HG02973 (cell line): ENCODE measurements at regions not wholly inside any gene's neighbourhood (a gene's known extent, or its start where the extent isn't known, plus 50 kb on each side); places are given as distances from the start of the nearest gene placed in this dataset.
"Not testable (repeated sequence)": the region's sequence is repeated elsewhere in the genome, so short reads cannot be mapped to it uniquely, and the experiment has no call there.

Source experiments
- ATAC-seq: cut with Tn5 transposase; IDR thresholded peaks from one replicate; pipeline ENCODE4 v1.9.1; 2021; ENCODE audit warnings: moderate library complexity; ENCODE audit not compliant: unreplicated experiment

DNA sequence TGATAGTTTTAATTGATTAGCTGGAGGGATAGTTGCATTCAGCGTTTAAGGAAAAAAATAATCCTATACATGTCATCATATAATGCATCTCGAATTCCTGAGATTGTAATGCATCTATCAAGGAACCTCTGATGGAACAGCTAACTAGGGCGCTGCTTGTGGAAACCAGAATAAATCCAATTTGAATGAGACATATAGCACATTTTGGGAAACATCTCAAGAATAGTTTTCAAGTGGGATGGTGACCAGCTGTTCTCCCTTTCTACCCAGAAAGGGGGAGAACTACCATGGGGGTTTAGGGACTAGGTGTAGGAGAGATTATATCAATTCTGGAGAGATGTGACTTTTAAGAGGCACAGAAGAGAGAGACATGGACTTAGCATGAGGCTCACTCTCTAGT, 319.3 kb upstream of the BRINP1 start:
- no peak for ATAC-seq

GRCh38 chr9:119677811-119678505, 308.7 kb upstream of the BRINP1 start:
- no peak for ATAC-seq

DNA sequence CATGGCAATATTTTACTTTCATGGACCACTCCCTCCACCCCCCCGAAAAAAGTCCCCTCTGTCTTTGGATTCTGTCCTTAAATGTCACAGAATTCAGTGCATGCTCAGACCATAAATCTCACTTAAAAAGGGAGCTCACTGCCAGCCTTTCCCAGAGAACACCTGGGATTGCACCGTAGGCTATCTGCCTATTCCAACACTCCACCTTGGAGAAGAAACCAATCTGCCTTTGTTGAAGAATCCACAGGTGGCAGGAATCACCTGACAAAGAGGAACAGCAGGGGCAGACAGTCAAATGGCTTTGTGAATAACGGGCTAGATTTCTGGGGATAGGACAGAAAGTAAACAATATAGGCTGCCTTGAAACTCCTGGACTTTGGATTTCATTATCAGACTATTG, 306.7 kb upstream of the BRINP1 start:
- ATAC-seq, result no peak

DNA sequence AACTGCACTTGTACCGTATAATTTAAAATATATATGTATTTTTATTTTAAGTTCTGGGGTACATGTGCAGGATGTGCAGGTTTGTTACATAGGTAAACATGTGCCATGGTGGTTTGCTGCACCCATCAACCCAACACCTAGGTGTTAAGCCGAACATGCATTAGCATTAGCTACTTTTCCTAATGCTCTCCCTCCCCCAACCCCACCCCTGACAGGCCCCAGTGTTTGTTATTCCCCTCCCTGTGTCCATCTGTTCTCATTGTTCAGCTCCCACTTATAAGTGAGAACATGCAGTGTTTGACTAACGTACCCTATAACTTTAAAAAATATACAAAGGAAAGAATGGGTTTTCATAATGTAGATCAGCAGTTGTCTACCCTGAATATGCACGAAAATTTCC, 303.5 kb upstream of the BRINP1 start:
- not testable (repeated sequence) for ATAC-seq

- ATAC-seq, result no peak
Observed at GRCh38 chr9:119667916-119668315, 298.7 kb upstream of the BRINP1 start.

DNA sequence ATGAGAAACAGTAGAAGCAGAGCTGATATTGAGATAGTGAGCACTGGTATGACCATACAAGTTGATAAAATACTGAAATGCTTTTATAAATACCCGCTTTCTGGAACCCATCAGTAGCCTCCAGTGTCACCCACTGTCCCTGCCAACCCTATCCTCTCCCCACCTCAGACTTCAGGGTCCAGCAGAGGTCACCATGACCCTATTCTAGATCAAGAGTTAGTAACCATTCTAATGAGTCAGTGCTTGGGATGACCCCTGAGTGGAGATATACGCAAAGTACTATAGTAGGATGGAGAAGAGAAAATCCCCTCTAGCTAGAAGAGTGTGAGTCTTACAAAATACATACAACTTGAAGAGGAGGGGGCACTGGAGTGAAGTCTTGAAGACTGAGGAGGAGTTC, 297.9 kb upstream of the BRINP1 start:
- no peak for ATAC-seq

GRCh38 chr9:119662329-119662728, 293.1 kb upstream of the BRINP1 start:
- no peak for ATAC-seq

DNA sequence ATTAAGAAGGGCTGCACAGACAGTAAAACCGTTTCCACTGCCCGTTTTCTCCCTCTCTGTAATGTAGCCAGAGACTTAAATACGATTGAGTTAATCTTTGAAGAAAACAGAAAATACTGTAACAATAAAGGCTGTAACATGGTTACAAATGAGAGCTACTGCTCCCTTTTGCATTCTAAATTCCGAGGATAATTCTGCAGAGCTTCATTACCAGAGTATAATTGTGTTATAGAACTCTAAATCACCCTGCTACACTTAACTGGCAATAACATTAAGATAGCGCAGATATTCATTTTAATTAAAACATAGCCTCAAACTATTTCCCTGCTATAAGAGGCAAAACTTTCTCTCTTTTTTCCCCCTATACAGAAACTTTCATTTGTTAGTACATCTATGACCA, 283.7 kb upstream of the BRINP1 start:
- ATAC-seq, result no peak

- no peak for ATAC-seq
Observed at GRCh38 chr9:119649205-119649604, 280.0 kb upstream of the BRINP1 start.

DNA sequence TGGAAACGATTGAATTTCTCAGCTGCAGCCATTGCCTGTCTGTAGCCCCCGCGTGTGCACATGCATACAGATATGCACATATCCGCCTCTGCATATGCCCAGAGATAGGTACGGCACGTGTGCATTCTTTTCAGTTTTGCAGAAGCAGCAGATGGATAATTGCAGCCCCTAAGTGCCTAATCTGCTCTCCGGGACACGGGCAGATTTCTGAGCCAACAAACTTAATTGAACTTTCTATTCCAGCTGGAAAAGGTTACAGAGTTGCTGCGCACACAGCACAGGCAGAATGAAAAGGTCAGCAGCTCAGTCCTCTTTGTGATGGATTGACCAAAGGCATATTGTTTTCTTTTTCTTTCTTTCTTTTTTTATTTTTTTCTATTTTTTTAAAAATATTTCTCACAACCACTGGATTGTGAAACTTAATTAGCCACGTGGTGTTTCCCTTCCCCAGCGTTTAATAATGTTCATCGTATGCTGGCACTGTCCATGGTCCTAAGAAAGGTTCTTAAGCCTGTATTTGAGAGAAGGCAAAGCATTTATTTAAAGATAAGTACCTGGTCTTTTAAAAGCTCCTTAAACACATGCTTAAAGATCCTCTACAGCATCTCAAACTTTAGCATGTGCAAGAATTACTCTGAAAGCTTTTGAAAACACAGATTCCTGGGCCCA, 270.2 kb upstream of the BRINP1 start:
- ATAC-seq, result no peak

DNA sequence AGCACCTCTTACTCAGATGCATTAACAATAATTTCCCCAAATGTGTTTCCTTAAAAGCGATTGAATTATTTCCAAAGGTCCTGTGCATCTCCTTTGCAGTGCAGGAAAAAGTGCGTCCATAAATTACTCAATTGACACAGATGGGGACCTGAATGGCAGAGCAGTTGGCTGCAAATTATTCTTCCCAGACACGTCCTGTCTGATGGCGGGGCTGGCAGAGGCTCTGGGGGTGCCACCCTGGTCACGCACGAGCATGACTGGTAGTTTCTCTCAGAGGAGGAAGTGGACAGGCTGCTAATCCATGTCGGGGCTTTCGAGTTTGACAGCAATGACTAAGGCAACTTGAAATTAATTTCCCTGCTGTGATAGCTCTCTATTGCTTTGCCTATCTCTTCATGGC, 264.8 kb upstream of the BRINP1 start:
- ATAC-seq, result no peak

GRCh38 chr9:119611565-119611964, 242.3 kb upstream of the BRINP1 start:
- ATAC-seq, result no peak

DNA sequence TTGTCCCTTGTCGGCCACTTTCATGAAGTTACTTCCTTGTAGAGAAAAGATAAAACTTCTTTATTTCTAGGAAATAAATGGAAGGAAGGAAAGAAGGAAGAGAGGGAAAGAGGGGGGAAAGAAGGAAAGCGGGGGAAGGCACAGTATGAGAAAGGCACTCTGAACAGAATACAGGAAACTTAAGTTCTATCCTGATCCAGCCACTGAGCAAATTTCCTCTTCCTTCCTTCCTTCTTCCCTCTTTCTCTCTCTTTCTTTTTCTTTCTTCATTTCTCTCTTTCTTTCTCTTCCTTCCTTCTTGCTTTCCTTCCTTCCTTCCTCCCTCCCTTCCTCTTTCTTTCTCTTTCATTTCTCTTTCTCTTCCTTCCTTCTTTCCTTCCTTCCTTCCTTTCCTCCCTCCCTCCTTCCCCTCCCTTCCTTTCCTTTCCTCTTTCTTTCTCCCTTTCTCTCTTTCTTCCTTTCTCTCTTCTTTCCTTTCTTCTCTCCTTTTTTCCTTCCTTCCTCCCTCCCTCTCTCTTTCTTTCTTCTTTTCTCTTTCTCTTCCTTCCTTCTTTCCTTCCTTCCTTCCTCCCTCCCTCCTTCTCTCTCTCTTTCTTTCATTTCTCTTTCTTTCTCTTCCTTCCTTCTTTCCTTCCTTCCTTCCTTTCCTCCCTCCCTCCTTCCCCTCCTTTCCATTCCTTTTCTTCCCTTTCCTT, 240.2 kb upstream of the BRINP1 start:
- ATAC-seq, result no peak

- no peak for ATAC-seq
Observed at GRCh38 chr9:119601632-119602031, 232.4 kb upstream of the BRINP1 start.

GRCh38 chr9:119597499-119597898, 228.3 kb upstream of the BRINP1 start:
- no peak for ATAC-seq

DNA sequence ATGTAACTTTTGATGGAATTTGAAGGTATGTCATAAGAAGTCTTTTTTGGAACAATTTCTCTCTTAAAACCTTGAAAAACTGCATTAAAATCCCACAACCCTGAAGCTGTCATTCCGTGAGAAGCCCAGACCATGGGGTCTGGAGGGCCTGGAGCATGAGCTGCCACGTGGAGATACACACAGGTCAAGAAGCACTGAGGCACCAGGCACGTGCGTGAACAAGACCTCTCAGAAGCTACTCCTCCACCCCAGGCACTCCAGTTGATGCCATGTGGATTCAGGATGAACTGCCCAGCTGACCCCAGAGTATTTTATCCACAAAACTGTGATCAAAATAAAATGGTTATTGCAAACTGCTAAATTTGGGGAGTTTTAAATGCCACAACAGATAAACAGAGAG, 227.5 kb upstream of the BRINP1 start:
- no peak for ATAC-seq

DNA sequence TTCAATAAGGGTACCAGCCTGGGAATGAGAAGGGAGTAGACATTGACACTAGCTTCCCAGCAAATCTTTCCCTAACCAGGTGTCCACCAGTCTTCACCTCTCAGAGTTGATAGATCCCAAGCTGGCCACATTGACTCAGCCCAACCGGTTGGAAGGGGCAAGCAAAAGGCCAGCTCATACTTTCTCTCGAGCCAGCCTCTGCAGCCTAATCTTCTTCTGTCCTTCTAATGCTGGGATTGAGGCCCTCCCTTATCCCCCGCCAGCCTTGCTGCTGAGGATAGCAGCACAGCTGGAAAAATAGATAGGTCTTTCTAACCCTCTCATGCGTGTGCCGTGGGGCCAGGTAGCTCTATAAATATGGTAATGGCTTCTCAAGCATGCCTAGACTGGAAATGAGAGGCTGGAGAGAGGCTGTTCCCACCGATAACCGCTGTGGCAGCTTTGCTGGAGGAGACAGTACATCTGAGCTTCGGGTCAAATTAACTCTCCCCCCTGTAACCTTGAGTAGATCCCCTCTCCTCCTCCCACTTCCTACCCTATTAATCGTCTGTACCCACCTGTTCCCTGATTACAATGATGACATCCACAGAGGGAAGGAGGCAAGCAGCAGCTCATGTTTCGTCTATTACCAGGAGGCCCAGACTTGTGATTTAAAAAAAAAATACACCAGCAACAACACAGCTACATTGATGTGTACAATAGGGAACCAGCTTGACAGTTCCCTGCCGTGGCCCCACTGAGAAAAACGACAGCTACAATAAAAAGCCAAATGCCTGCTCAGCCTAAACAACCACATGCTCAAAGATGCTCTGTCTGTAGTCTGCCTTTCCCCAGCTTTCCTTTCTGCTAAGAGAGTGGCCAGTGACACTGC, 219.9 kb upstream of the BRINP1 start:
- ATAC-seq, result no peak

DNA sequence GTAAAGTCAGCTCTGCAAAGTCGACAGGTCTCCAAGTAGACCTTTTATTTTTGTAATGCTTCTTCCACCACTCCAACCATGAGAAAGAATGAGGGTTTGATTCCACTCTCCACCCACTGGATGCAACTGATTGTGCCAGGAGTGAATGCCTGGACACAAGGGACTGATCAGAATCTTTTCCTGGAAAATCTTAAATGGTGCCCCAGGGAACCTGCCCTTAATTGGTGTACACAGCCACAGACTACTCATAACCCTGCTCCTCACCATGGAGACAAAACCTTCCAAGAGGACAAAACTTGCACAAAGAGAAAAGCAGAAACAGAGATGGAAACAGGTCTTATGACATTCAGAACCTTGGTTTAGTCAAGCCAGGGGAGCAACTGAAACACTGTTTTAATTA, 208.6 kb upstream of the BRINP1 start:
- ATAC-seq, result no peak

DNA sequence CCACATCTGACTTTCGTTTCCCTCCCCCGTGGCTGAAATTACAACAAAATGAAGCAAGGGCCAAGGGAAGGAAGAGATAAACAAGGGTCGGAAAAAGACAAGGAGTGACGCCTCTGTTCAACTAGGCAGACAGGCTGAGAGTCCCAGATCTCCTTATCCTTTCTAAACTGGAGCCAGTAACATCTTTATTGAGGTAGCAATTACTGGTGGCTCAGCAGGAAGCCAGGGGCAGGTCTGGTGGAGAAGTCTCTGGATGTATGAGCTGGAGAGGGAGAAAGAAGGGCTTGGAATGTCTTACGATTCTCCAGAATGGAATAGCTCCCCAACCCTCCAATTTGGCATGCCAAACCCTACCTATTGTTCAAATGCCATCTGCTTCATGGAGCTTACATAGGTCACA, 190.8 kb upstream of the BRINP1 start:
- no peak for ATAC-seq

GRCh38 chr9:119559056-119559455, 189.8 kb upstream of the BRINP1 start:
- ATAC-seq, result no peak

DNA sequence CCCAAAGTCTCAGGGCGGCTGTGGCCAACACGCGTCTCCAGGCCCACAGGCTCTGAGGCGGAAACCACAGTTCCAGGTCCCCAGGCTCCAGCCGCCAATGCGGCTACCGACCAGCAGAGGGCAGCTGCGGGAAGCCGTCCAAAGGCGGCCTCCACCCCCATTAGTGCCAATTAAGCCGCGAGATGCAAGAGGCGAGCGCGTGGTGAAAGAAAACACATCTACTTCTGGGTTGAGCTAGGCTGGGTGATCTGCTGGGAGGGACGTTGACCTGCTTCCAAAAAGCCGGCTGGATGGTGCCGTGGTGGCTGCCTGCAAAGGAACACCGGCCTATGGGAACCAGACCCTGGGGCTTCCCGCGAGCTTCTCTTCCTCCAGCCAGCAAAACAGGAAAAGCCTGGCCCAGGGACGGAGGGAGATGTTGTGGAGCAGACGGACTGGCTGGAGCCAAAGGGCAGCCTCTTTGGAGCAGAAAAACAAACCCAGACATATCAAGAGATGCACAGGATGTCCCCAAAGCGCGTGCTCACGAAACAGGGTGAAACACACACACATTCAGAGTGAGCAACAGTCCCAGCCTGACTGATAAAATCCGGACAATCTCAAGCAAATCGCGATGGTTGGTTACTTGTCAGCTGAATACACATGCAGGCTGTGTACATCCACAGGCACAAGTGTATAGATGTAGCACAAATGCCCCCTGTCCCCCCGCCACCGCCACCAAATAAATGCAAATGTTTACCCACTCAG, 187.1 kb upstream of the BRINP1 start:
- peak; percentile 99 for ATAC-seq
